PC-9 (cell line): ENCODE measurements at regions not wholly inside any gene's neighbourhood (a gene's known extent, or its start where the extent isn't known, plus 50 kb on each side); places are given as distances from the start of the nearest gene placed in this dataset.

Experiments used
- EZH2 ChIP-seq: fragments of 200-600 bp; sonication (generic); IDR thresholded peaks from 2 replicates; pipeline ENCODE4 v1.8.0; 2017; ENCODE audit warnings: antibody characterized with exemption, low read depth
- TF ChIP-seq, protein P1 (sequence below): fragments of 200-600 bp; sonication (generic); conservative IDR thresholded peaks from 2 replicates; pipeline ENCODE4 v1.6.1; 2017; ENCODE audit warnings: mixed run types, antibody characterized with exemption, mild to moderate bottlenecking, moderate library complexity

DNA sequence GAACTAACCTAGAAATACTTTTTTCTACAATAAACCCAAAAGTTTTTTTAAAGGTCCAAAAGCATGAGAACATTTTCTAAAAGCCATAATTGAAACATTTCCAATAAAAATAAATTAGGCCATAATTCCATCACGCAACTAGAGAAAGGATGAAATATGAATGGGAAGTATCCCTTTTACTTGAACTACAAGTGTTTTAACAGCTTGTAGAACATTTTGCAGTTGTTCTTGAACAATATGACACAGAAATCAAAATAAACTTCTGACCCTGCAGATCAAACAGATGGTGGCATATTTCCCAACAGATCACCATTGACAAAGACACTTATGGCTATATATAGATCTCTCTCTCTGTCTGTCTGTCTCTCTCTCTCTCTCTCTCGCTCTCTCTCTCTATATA is 624.4 kb downstream of the PSAT1 start:
- TF ChIP-seq, protein P1, sequence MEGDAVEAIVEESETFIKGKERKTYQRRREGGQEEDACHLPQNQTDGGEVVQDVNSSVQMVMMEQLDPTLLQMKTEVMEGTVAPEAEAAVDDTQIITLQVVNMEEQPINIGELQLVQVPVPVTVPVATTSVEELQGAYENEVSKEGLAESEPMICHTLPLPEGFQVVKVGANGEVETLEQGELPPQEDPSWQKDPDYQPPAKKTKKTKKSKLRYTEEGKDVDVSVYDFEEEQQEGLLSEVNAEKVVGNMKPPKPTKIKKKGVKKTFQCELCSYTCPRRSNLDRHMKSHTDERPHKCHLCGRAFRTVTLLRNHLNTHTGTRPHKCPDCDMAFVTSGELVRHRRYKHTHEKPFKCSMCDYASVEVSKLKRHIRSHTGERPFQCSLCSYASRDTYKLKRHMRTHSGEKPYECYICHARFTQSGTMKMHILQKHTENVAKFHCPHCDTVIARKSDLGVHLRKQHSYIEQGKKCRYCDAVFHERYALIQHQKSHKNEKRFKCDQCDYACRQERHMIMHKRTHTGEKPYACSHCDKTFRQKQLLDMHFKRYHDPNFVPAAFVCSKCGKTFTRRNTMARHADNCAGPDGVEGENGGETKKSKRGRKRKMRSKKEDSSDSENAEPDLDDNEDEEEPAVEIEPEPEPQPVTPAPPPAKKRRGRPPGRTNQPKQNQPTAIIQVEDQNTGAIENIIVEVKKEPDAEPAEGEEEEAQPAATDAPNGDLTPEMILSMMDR: no peak
- no peak for TF ChIP-seq EZH2
